IMR-90 (cell line): ENCODE measurements at regions not wholly inside any gene's neighbourhood (a gene's known extent, or its start where the extent isn't known, plus 50 kb on each side); places are given as distances from the start of the nearest gene placed in this dataset.

ENCODE experiments used
- ATAC-seq: fragments of 200-7000 bp; cut with Tn5 transposase; 2 replicates; pipeline ENCODE4 v1.9.1; 2020; ENCODE audit warnings: low read depth, mild to moderate bottlenecking, moderate library complexity
- BruUV-seq: library from RNA; stranded (reverse); fragments of 400-500 nt; replicated peaks from 2 replicates; lab custom pipeline; 2021; lab: Mats Ljungman, UMichigan
- CTCF ChIA-PET: fragments of 300-600 bp; formaldehyde crosslinking; extraction: SDS; loops from one replicate; lab custom pipeline; 2021; ENCODE audit warnings: antibody characterized with exemption; lab: Yijun Ruan, JAX
- POLR2A ChIA-PET: fragments of 300-600 bp; sonication (Branson Sonifier 250); formaldehyde crosslinking; loops from one replicate; lab custom pipeline; 2022; ENCODE audit warnings: antibody characterized with exemption; ENCODE audit not compliant: unreplicated experiment; lab: Charles Lee
- DNase-seq: peaks from one replicate; pipeline ENCODE4 v3.0.0; 2013
- H2AFZ ChIP-seq: replicated peaks from 2 replicates; pipeline ENCODE3; 2013; ENCODE audit warnings: low read length, mild to moderate bottlenecking; ENCODE audit not compliant: poor library complexity
- H2AK5ac ChIP-seq: 2 replicates; pipeline ENCODE4 v1.6.1; 2013; ENCODE audit warnings: low read depth, low read length, inconsistent platforms
- H2AK9ac ChIP-seq: replicated peaks from 2 replicates; pipeline ENCODE3; 2013; ENCODE audit warnings: mild to moderate bottlenecking, low read depth, low read length, moderate library complexity; ENCODE audit not compliant: poor library complexity
- H2BK120ac ChIP-seq: 2 replicates; pipeline ENCODE4 v1.6.1; 2013; ENCODE audit warnings: low read depth, low read length, inconsistent platforms
- H2BK15ac ChIP-seq: 3 replicates; pipeline ENCODE4 v1.6.1; 2013; ENCODE audit warnings: low read depth, low read length, inconsistent platforms
- H2BK20ac ChIP-seq: 2 replicates; pipeline ENCODE4 v1.6.1; 2013; ENCODE audit warnings: low read depth, mild to moderate bottlenecking, inconsistent platforms, low read length, moderate library complexity
- H2BK5ac ChIP-seq: 2 replicates; pipeline ENCODE4 v1.6.1; 2013; ENCODE audit warnings: mild to moderate bottlenecking, low read depth, low read length, inconsistent platforms; ENCODE audit not compliant: poor library complexity, severe bottlenecking
- H3K14ac ChIP-seq: replicated peaks from 2 replicates; pipeline ENCODE4 v1.6.1; 2013; ENCODE audit warnings: low read depth, low read length, inconsistent platforms
- H3K18ac ChIP-seq: 2 replicates; pipeline ENCODE4 v1.6.1; 2013; ENCODE audit warnings: low read depth, low read length, control low read depth
- H3K23ac ChIP-seq: 2 replicates; pipeline ENCODE4 v1.6.1; 2013; ENCODE audit warnings: low read depth, low read length, inconsistent platforms
- H3K27ac ChIP-seq: 2 replicates; pipeline ENCODE4 v1.5.1; 2013; ENCODE audit warnings: mild to moderate bottlenecking, control low read depth, low read length; ENCODE audit not compliant: insufficient read depth
- H3K27me3 ChIP-seq: 2 replicates; pipeline ENCODE4 v1.6.1; 2013; ENCODE audit warnings: low read length; ENCODE audit not compliant: control insufficient read depth, insufficient read depth
- H3K36me3 ChIP-seq: 2 replicates; pipeline ENCODE4 v1.6.1; 2013; ENCODE audit warnings: low read length, mixed read lengths; ENCODE audit not compliant: control insufficient read depth, insufficient read depth
- H3K4ac ChIP-seq: 2 replicates; pipeline ENCODE4 v1.6.1; 2013; ENCODE audit warnings: low read depth, low read length, inconsistent platforms
- H3K4me1 ChIP-seq: 2 replicates; pipeline ENCODE4 v1.6.1; 2013; ENCODE audit warnings: low read length, mixed read lengths; ENCODE audit not compliant: control insufficient read depth, insufficient read depth
- H3K4me2 ChIP-seq: 2 replicates; pipeline ENCODE4 v1.6.1; 2013; ENCODE audit warnings: low read depth, mild to moderate bottlenecking, control low read depth, low read length, moderate library complexity
- H3K4me3 ChIP-seq: 2 replicates; pipeline ENCODE4 v1.5.1; 2013; ENCODE audit warnings: low read depth, mild to moderate bottlenecking, control low read depth, low read length, moderate library complexity; ENCODE audit not compliant: insufficient read depth
- H3K56ac ChIP-seq: 2 replicates; pipeline ENCODE4 v1.6.1; 2013; ENCODE audit warnings: low read length, inconsistent platforms; ENCODE audit not compliant: insufficient read depth; ENCODE audit errors: extremely low read depth
- H3K79me1 ChIP-seq, 2 experiments: 2 replicates each; pipeline ENCODE4 v1.6.1; 2013; ENCODE audit warnings: low read length in 2 of 2, inconsistent platforms in 1 of 2, low read depth in 1 of 2
- H3K9ac ChIP-seq: 2 replicates; pipeline ENCODE4 v1.6.1; 2013; ENCODE audit warnings: low read depth, low read length, control low read depth
- H3K9me1 ChIP-seq: 2 replicates; pipeline ENCODE4 v1.6.1; 2013; ENCODE audit warnings: low read length, inconsistent platforms; ENCODE audit not compliant: insufficient read depth
- H3K9me3 ChIP-seq: 2 replicates; pipeline ENCODE4 v1.6.1; 2013; ENCODE audit warnings: low read length; ENCODE audit not compliant: control insufficient read depth, insufficient read depth
- H4K20me1 ChIP-seq: 2 replicates; pipeline ENCODE4 v1.6.1; 2013; ENCODE audit warnings: low read length, inconsistent platforms; ENCODE audit not compliant: insufficient read depth
- H4K5ac ChIP-seq: 2 replicates; pipeline ENCODE4 v1.6.1; 2013; ENCODE audit warnings: mild to moderate bottlenecking, low read depth, low read length, control low read depth
- H4K8ac ChIP-seq, 2 experiments: 2 replicates each; pipeline ENCODE4 v1.6.1; 2013; ENCODE audit warnings: low read depth in 2 of 2, low read length in 2 of 2, control low read depth in 1 of 2, inconsistent platforms in 1 of 2
- H4K91ac ChIP-seq: 2 replicates; pipeline ENCODE4 v1.6.1; 2013; ENCODE audit warnings: low read depth, low read length, inconsistent platforms; ENCODE audit not compliant: insufficient read depth
- CEBPB ChIP-seq: IDR thresholded peaks from 2 replicates; pipeline ENCODE4 v1.6.1; 2012; ENCODE audit warnings: low read depth, low read length, improper control_type of control experiment
- CHD1 ChIP-seq: IDR thresholded peaks from 2 replicates; pipeline ENCODE4 v1.6.1; 2012; ENCODE audit warnings: low read depth, low read length, improper control_type of control experiment
- CTCF ChIP-seq: conservative IDR thresholded peaks from 2 replicates; pipeline ENCODE4 v1.5.1; 2012; ENCODE audit warnings: mild to moderate bottlenecking, low read depth, low read length, improper control_type of control experiment
- ELK1 ChIP-seq: fragments of 150-350 bp; IDR thresholded peaks from 2 replicates; pipeline ENCODE4 v1.6.1; 2016; ENCODE audit warnings: low read depth, mild to moderate bottlenecking, low read length, moderate library complexity, borderline replicate concordance
- FOS ChIP-seq: fragments of 150-350 bp; IDR thresholded peaks from 2 replicates; pipeline ENCODE4 v1.6.1; 2016; ENCODE audit warnings: low read depth, low read length
- MAFK ChIP-seq: IDR thresholded peaks from 2 replicates; pipeline ENCODE4 v1.6.1; 2012; ENCODE audit warnings: low read depth, low read length, improper control_type of control experiment
- MAZ ChIP-seq: IDR thresholded peaks from 2 replicates; pipeline ENCODE4 v1.6.1; 2012; ENCODE audit warnings: low read depth, mild to moderate bottlenecking, low read length, improper control_type of control experiment, moderate library complexity, borderline replicate concordance
- MXI1 ChIP-seq: IDR thresholded peaks from 2 replicates; pipeline ENCODE4 v1.6.1; 2012; ENCODE audit warnings: low read depth, mild to moderate bottlenecking, low read length, moderate library complexity, borderline replicate concordance
- NFE2L2 ChIP-seq: fragments of 150-350 bp; IDR thresholded peaks from 2 replicates; pipeline ENCODE4 v1.6.1; 2016; ENCODE audit warnings: low read depth, mild to moderate bottlenecking, low read length
- POLR2A ChIP-seq: IDR thresholded peaks from 2 replicates; pipeline ENCODE4 v1.6.1; 2012; ENCODE audit warnings: mild to moderate bottlenecking, low read depth, low read length
- RAD21 ChIP-seq: IDR thresholded peaks from 2 replicates; pipeline ENCODE4 v1.6.1; 2012; ENCODE audit warnings: low read length, improper control_type of control experiment
- RFX5 ChIP-seq: IDR thresholded peaks from 2 replicates; pipeline ENCODE4 v1.8.0; 2012; ENCODE audit warnings: low read depth, mild to moderate bottlenecking, low read length, moderate library complexity
- SMC3 ChIP-seq: fragments of 150-350 bp; IDR thresholded peaks from 2 replicates; pipeline ENCODE4 v1.6.1; 2016; ENCODE audit warnings: low read depth, mild to moderate bottlenecking, antibody characterized with exemption, low read length, moderate library complexity
- USF2 ChIP-seq: fragments of 150-350 bp; IDR thresholded peaks from 2 replicates; pipeline ENCODE4 v1.6.1; 2017; ENCODE audit warnings: mild to moderate bottlenecking, antibody characterized with exemption, low read length, low read depth
- WGBS, 2 experiments: methylation state at CpG; one replicate each; pipeline versions ENCODE4 v1.1.5 to v1.1.7; 2013; ENCODE audit warnings: missing lambda C conversion rate in 2 of 2; ENCODE audit not compliant: insufficient read length in 1 of 2; ENCODE audit errors: extremely low coverage in 2 of 2; 5-methylcytosine and 5-hydroxymethylcytosine counted together
- dilution Hi-C: fragments of 300-500 bp; cut with HindIII; formaldehyde crosslinking; loops from one replicate; pipeline ENCODE4 v1.14.3; 2018; ENCODE audit warnings: low sequenced_read_pairs; ENCODE audit not compliant: unreplicated experiment
- in situ Hi-C: fragments of 300-500 bp; cut with MboI; formaldehyde crosslinking; loops from 3 replicates; pipeline ENCODE4 v1.14.3; 2019; ENCODE audit warnings: low sequenced_read_pairs, inconsistent platforms, mixed read lengths
- intact Hi-C: fragments of 100-400 bp; cut with micrococcal nuclease; formaldehyde crosslinking; loops from 2 replicates; pipeline ENCODE4 v1.10.0; 2022

- Histone ChIP-seq H3K9me1 (no peaks in the 10 kb centered on the region), H3K27ac (no peak overlapping the region), H2BK15ac (no peak overlapping the region), H4K5ac (no peak overlapping the region), H2AK5ac (no peak overlapping the region), H3K4me3 (no peak overlapping the region), H3K4me1 (no peaks in the 10 kb centered on the region), H3K4ac (no peak overlapping the region), H2BK20ac (no peak overlapping the region), H3K14ac (no peak overlapping the region), H3K9ac (no peak overlapping the region), H3K23ac (no peak overlapping the region), H4K8ac (no peak overlapping the region), H3K79me1 (no peaks in the 10 kb centered on the region), H4K91ac (no peak overlapping the region), H3K4me2 (no peak overlapping the region), H4K20me1 (no peaks in the 10 kb centered on the region), H2BK5ac (no peak overlapping the region), H3K56ac (no peak overlapping the region), H3K18ac (no peak overlapping the region), H2BK120ac (no peak overlapping the region), H3K27me3 (no peaks in the 10 kb centered on the region), H3K36me3 (no peaks in the 10 kb centered on the region), H3K9me3 (no peaks in the 10 kb centered on the region), H2AFZ (no peak overlapping the region), H2AK9ac (no peak overlapping the region)
- ChIA-PET CTCF (no interaction called here), POLR2A (no interaction called here)
- BruUV-seq, result no TSS peak
- ATAC-seq (no peak), DNase-seq (no peak)
- dilution Hi-C loops, result no loop called here
- in situ Hi-C loops, result no loop called here
- TF ChIP-seq SMC3, result no peak
- no peak for TF ChIP-seq NFE2L2
- TF ChIP-seq USF2, result no peak
- TF ChIP-seq MAFK, result no peak
- no peak for TF ChIP-seq CEBPB
- TF ChIP-seq CTCF, result no peak
- TF ChIP-seq POLR2A, result no peak
- TF ChIP-seq CHD1, result no peak
- no peak for TF ChIP-seq RFX5
- TF ChIP-seq RAD21, result no peak
- TF ChIP-seq ELK1, result no peak
- no peak for TF ChIP-seq FOS
- TF ChIP-seq MAZ, result no peak
- no peak for TF ChIP-seq MXI1
- intact Hi-C loops, result no loop called here
- WGBS, 2 experiments, result no CpG with 5 or more reads among the region's 1 CpG
Measured at GRCh38 chr6:114577109-114577508, 234.3 kb upstream of the HS3ST5 start.
